KMS-11 (cell line): ENCODE measurements at regions not wholly inside any gene's neighbourhood (a gene's known extent, or its start where the extent isn't known, plus 50 kb on each side); places are given as distances from the start of the nearest gene placed in this dataset.

Experiments
- H2AFZ ChIP-seq: fragments of 200-600 bp; sonication (generic); 2 replicates; pipeline ENCODE4 v1.6.1; 2016; ENCODE audit warnings: antibody characterized with exemption, mixed run types, low read depth
- H3K27ac ChIP-seq: fragments of 200-600 bp; sonication (generic); 2 replicates; pipeline ENCODE4 v1.6.1; 2016; ENCODE audit warnings: mild to moderate bottlenecking, mixed run types
- H3K27me3 ChIP-seq: fragments of 200-600 bp; sonication (generic); 2 replicates; pipeline ENCODE4 v1.6.1; 2017; ENCODE audit warnings: mild to moderate bottlenecking, low read depth, mixed run types, moderate library complexity; ENCODE audit not compliant: insufficient read depth
- H3K36me3 ChIP-seq: fragments of 200-600 bp; sonication (generic); 2 replicates; pipeline ENCODE4 v1.6.1; 2017; ENCODE audit warnings: mild to moderate bottlenecking, mixed run types; ENCODE audit not compliant: insufficient read depth
- H3K4me1 ChIP-seq: fragments of 200-600 bp; sonication (generic); 2 replicates; pipeline ENCODE4 v1.6.1; 2016; ENCODE audit warnings: mild to moderate bottlenecking, low read depth, mixed run types; ENCODE audit not compliant: poor library complexity, severe bottlenecking
- H3K4me2 ChIP-seq: fragments of 200-600 bp; sonication (generic); 2 replicates; pipeline ENCODE4 v1.7.0; 2016; ENCODE audit warnings: mild to moderate bottlenecking, mixed run types
- H3K4me3 ChIP-seq: fragments of 200-600 bp; sonication (generic); IDR thresholded peaks from 2 replicates; pipeline ENCODE4 v1.6.1; 2017; ENCODE audit warnings: low read depth, low read length, mixed read lengths; ENCODE audit not compliant: insufficient read depth
- H3K79me2 ChIP-seq: fragments of 200-600 bp; sonication (generic); 2 replicates; pipeline ENCODE4 v1.6.1; 2016; ENCODE audit warnings: low read depth, mixed run types; ENCODE audit not compliant: insufficient read depth
- H3K9ac ChIP-seq: fragments of 200-600 bp; sonication (generic); 2 replicates; pipeline ENCODE4 v1.6.1; 2016; ENCODE audit warnings: mild to moderate bottlenecking, mixed run types
- H4K20me1 ChIP-seq: fragments of 200-600 bp; sonication (generic); 2 replicates; pipeline ENCODE4 v1.6.1; 2016; ENCODE audit warnings: mild to moderate bottlenecking, mixed run types; ENCODE audit not compliant: insufficient read depth
- TF ChIP-seq, protein P1 (sequence below): fragments of 200-600 bp; sonication (generic); conservative IDR thresholded peaks from 2 replicates; pipeline ENCODE4 v1.6.1; 2017; ENCODE audit warnings: low read depth, mild to moderate bottlenecking, antibody characterized with exemption, low read length, moderate library complexity, mixed read lengths

DNA sequence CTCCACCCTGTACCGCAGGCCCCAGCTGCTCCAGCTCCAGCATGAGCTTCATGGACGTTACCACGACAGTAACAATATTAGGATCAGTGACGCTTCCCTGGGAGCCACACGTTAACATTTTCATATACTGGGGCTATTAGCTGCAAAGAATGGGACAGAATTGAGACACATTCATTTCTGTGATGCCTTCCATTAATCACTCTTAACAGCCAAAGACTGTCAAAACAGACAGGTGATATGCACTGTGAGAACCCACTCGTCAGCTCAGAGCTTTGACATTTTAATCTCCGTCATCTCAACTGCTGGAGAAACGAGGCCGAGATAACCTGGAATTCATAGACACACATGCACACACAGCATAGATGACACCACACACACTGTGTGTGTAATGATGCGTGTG is 408.4 kb upstream of the SHH start:
- no peaks in the 10 kb centered on the region for H3K36me3 ChIP-seq
- H3K79me2 ChIP-seq = no peaks in the 10 kb centered on the region
- H4K20me1 ChIP-seq = no peaks in the 10 kb centered on the region
- H3K4me1 ChIP-seq = no peaks in the 10 kb centered on the region
- TF ChIP-seq, protein P1, sequence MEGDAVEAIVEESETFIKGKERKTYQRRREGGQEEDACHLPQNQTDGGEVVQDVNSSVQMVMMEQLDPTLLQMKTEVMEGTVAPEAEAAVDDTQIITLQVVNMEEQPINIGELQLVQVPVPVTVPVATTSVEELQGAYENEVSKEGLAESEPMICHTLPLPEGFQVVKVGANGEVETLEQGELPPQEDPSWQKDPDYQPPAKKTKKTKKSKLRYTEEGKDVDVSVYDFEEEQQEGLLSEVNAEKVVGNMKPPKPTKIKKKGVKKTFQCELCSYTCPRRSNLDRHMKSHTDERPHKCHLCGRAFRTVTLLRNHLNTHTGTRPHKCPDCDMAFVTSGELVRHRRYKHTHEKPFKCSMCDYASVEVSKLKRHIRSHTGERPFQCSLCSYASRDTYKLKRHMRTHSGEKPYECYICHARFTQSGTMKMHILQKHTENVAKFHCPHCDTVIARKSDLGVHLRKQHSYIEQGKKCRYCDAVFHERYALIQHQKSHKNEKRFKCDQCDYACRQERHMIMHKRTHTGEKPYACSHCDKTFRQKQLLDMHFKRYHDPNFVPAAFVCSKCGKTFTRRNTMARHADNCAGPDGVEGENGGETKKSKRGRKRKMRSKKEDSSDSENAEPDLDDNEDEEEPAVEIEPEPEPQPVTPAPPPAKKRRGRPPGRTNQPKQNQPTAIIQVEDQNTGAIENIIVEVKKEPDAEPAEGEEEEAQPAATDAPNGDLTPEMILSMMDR = no peak
- no peaks in the 10 kb centered on the region for H3K27me3 ChIP-seq
- H3K9ac ChIP-seq = no peak overlapping the region
- H3K4me2 ChIP-seq = no peak overlapping the region
- no peak overlapping the region for H3K27ac ChIP-seq
- no peak overlapping the region for H3K4me3 ChIP-seq
- H2AFZ ChIP-seq = no peak overlapping the region

DNA sequence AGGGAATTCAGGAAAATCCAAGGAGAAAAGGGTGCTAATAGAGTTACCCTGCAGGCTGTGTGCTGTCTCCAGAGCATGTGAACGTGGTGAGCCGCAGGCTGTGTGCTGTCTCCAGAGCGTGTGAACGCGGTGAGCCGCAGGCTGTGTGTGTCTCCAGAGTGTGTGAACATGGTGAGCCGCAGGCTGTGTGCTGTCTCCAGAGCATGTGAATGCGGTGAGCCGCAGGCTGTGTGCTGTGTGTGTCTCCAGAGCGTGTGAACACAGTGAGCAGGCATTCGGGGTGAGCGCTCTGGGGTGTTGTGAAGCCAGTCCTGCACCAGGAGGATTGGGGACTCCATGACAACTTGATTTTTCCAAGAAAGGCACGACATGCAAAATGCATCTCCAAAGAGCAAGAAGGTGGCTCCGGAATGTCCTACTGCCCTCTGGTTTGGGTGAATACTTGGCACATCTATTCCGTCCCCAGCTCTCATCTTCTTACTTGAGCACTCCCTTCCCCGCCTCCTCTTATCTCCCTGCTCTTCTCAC is 407.9 kb upstream of the SHH start:
- Histone ChIP-seq H3K4me3 (no peak overlapping the region), H4K20me1 (no peaks in the 10 kb centered on the region), H3K4me2 (no peak overlapping the region), H3K79me2 (no peaks in the 10 kb centered on the region), H3K4me1 (no peaks in the 10 kb centered on the region), H3K27ac (no peak overlapping the region), H3K27me3 (no peaks in the 10 kb centered on the region), H2AFZ (no peak overlapping the region), H3K9ac (no peak overlapping the region), H3K36me3 (no peaks in the 10 kb centered on the region)
- TF ChIP-seq, protein P1 = no peak

DNA sequence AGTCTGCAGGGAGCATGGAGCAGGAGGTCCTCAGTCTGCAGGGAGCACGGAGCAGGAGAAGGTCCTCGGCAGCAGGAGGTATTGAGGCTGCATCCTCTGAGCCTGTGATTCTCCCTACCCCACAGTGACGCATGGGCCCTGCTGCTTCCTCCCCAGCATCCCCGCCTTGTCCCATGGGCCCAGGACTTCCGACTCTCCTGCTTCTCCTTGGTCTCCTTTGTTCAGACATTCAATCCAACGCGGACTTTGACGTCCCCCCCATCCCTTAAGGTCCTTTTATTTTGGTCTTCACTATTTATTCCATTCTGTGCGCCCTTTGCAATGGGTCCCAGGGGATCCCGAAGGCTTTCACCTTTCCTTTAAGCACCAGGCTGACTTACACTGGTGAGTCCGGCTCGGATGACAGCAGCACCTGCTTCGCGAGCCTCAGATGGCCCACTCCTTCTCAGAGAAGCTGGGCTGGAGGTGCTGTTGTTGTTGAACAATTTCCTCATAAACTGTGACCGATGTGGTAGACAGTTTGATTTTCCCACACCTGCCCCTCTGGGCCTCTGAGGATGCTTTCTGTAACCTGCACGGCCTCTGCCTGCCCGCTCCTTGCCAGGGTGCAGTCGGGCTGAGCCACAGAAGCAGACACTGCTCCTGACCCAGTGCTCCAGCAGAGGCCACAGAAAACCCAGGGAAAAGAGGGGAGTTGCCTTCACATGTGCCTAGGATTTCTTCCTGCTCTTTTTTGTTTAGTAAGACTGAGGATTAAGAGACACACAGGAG is 407.2 kb upstream of the SHH start:
- H4K20me1 ChIP-seq = no peaks in the 10 kb centered on the region
- no peaks in the 10 kb centered on the region for H3K79me2 ChIP-seq
- no peak overlapping the region for H2AFZ ChIP-seq
- H3K27ac ChIP-seq = no peak overlapping the region
- H3K4me3 ChIP-seq = no peak overlapping the region
- H3K4me1 ChIP-seq = no peaks in the 10 kb centered on the region
- H3K27me3 ChIP-seq = no peaks in the 10 kb centered on the region
- TF ChIP-seq, protein P1 = no peak
- H3K9ac ChIP-seq = no peak overlapping the region
- no peak overlapping the region for H3K4me2 ChIP-seq
- no peaks in the 10 kb centered on the region for H3K36me3 ChIP-seq

DNA sequence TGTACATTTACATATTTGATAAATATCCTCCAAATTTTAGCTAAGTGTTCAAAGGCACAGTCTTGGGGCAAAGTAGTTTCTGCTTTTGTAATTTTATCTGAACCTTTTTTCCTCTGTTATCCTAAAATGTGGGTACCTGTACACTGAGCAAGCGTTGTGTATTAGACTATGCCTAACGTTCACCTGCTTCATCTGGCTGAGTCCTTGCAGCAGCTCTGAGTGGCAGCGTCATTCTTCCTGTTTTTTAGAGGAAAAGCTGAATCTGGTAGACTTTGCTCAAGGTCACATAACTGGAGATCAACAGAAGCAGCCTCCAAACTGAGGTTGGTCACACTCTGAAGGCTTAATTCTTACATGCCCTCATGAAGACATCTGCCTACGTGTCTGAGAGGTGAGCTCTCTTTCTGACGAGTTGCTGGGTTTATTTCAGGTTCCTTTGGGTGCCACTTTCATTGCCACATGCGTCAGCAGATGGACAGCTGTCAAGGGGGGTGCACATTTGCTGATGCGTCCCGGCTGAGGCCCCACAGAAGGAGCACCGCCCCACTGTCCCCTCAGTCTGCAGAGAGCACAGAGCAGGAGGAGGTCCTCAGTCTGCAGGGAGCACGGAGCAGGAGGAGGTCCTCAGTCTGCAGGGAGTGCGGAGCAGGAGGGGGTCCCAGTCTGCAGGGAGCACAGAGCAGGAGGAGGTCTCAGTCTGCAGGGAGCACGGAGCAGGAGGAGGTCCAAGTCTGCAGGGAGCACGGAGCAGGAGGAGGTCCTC is 406.5 kb upstream of the SHH start:
- Histone ChIP-seq H3K36me3 (no peaks in the 10 kb centered on the region), H3K27me3 (no peaks in the 10 kb centered on the region), H3K79me2 (no peaks in the 10 kb centered on the region), H4K20me1 (no peaks in the 10 kb centered on the region), H3K27ac (no peak overlapping the region), H3K9ac (no peak overlapping the region), H3K4me3 (no peak overlapping the region), H3K4me2 (no peak overlapping the region), H3K4me1 (no peaks in the 10 kb centered on the region), H2AFZ (no peak overlapping the region)
- TF ChIP-seq, protein P1 = no peak
